Activated naive CD8-positive, alpha-beta T cell treated with anti-CD3 and anti-CD28 coated beads for 36 hours (primary cell): ENCODE measurements at regions not wholly inside any gene's neighbourhood (a gene's known extent, or its start where the extent isn't known, plus 50 kb on each side); places are given as distances from the start of the nearest gene placed in this dataset.

Experiments
- DNase-seq: peaks from one replicate; pipeline ENCODE4 v3.0.0; 2021
- H3K27ac Mint-ChIP-seq: one replicate; pipeline ENCODE4 v1.8.0; 2022; ENCODE audit warnings: mild to moderate bottlenecking, moderate library complexity, mixed read lengths
- H3K27me3 Mint-ChIP-seq: one replicate; pipeline ENCODE4 v1.8.0; 2022; ENCODE audit warnings: mild to moderate bottlenecking, mixed read lengths
- H3K36me3 Mint-ChIP-seq: one replicate; pipeline ENCODE4 v1.8.0; 2021; ENCODE audit warnings: mild to moderate bottlenecking, mixed read lengths
- H3K4me1 Mint-ChIP-seq: one replicate; pipeline ENCODE4 v1.8.0; 2021; ENCODE audit warnings: mixed read lengths
- H3K4me3 Mint-ChIP-seq: one replicate; pipeline ENCODE4 v1.8.0; 2022; ENCODE audit warnings: mild to moderate bottlenecking, moderate library complexity, mixed read lengths
- H3K9me3 Mint-ChIP-seq: one replicate; pipeline ENCODE4 v1.8.0; 2022; ENCODE audit warnings: mixed read lengths

- Mint-ChIP-seq H3K27me3 (no peaks in the 10 kb centered on the region), H3K27ac (no peak overlapping the region), H3K4me1 (no peaks in the 10 kb centered on the region), H3K9me3 (no peaks in the 10 kb centered on the region), H3K4me3 (no peak overlapping the region), H3K36me3 (no peaks in the 10 kb centered on the region)
- no peak for DNase-seq
Measured at GRCh38 chr18:39692367-39693015, 2126.9 kb upstream of the CELF4 start.

DNA sequence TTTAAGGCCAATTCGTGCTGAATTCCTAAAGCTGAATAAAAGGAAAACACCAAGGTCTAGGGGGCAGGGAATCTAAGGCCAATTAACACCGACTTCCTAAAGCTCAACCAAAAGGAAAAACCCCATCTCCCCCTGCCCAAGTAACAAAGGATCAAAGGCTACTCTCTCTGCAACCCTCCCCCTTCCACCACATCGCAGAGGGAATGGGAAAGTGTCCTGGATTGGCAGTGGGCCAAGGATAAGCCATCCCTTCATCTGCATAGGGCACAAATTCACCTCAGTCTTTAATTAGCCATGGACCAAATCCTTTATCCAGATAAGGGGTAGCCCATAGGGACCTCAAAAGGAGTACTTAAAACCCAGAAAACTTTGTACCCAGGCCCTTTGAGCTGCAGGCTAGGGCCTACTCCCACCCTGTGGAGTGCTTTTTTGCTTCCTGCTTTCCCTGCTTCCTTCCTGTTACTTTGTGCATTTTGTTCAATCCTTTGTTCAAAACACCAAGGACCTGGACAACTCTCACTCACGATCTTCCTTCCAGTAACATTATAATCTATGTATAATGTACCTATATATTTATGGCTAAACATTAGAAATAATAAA lies 2119.8 kb upstream of the CELF4 start:
- Mint-ChIP-seq H3K36me3 (no peaks in the 10 kb centered on the region), H3K4me3 (no peak overlapping the region), H3K27me3 (no peaks in the 10 kb centered on the region), H3K4me1 (no peaks in the 10 kb centered on the region), H3K9me3 (no peaks in the 10 kb centered on the region), H3K27ac (no peak overlapping the region)
- DNase-seq: no peak

DNA sequence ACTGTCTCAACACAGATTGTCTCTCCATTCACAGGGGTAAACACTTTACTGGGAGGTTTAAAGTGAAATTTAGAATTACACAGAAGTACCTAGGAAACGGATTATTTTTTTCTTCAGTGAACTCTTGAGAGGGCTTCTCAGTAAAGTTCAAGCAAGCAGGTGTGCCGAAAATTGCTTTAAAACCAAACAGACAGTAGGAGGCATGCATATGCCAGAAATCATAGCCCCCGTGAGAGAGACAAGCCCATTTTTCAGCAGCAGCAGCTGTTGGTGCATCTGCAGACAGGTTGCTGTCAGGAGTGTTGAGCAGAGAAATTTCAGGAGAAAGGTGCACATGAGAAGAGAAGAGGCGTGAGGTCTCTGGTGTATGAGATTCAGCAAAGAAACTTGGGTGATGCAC lies 2115.5 kb upstream of the CELF4 start:
- H3K9me3 Mint-ChIP-seq: no peaks in the 10 kb centered on the region
- H3K4me1 Mint-ChIP-seq: no peaks in the 10 kb centered on the region
- no peak overlapping the region for H3K27ac Mint-ChIP-seq
- no peaks in the 10 kb centered on the region for H3K27me3 Mint-ChIP-seq
- no peaks in the 10 kb centered on the region for H3K36me3 Mint-ChIP-seq
- DNase-seq: no peak
- no peak overlapping the region for H3K4me3 Mint-ChIP-seq

GRCh38 chr18:39675906-39676305 lies 2110.3 kb upstream of the CELF4 start:
- DNase-seq: no peak
- H3K27ac Mint-ChIP-seq: no peak overlapping the region
- no peaks in the 10 kb centered on the region for H3K27me3 Mint-ChIP-seq
- no peaks in the 10 kb centered on the region for H3K4me1 Mint-ChIP-seq
- no peak overlapping the region for H3K4me3 Mint-ChIP-seq
- no peaks in the 10 kb centered on the region for H3K36me3 Mint-ChIP-seq
- H3K9me3 Mint-ChIP-seq: no peaks in the 10 kb centered on the region

GRCh38 chr18:39675368-39675767 lies 2109.8 kb upstream of the CELF4 start:
- Mint-ChIP-seq H3K27me3 (no peaks in the 10 kb centered on the region), H3K9me3 (no peaks in the 10 kb centered on the region), H3K36me3 (no peaks in the 10 kb centered on the region), H3K4me1 (no peaks in the 10 kb centered on the region), H3K4me3 (no peak overlapping the region), H3K27ac (no peak overlapping the region)
- no peak for DNase-seq

- H3K27ac Mint-ChIP-seq: no peak overlapping the region
- no peaks in the 10 kb centered on the region for H3K9me3 Mint-ChIP-seq
- H3K27me3 Mint-ChIP-seq: no peaks in the 10 kb centered on the region
- no peaks in the 10 kb centered on the region for H3K4me1 Mint-ChIP-seq
- H3K36me3 Mint-ChIP-seq: no peaks in the 10 kb centered on the region
- H3K4me3 Mint-ChIP-seq: no peak overlapping the region
- no peak for DNase-seq
Measured at GRCh38 chr18:39672171-39672570, 2106.6 kb upstream of the CELF4 start.

DNA sequence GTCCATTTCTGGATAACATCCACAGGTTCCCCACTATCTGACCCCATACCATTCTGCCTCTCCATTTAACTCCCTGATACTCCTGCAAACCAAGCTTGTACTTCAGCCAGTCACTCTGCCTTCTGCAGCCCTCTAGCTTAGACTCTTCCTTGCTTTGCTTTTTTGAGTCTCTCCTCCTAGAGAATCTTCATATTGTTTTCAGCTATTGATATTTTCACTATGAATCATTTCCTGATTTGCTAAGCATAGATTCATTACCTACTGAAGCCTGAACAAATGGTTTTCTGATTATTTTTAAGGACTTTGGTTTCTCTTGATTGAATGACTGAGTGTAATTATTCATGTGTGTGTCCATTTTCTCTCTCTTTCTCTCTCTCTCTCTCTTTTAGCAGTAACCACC lies 2102.3 kb upstream of the CELF4 start:
- no peak for DNase-seq
- Mint-ChIP-seq H3K27me3 (no peaks in the 10 kb centered on the region), H3K9me3 (no peaks in the 10 kb centered on the region), H3K4me3 (no peak overlapping the region), H3K27ac (no peak overlapping the region), H3K36me3 (no peaks in the 10 kb centered on the region), H3K4me1 (no peaks in the 10 kb centered on the region)

- no peaks in the 10 kb centered on the region for H3K9me3 Mint-ChIP-seq
Measured at GRCh38 chr18:39666541-39666940, 2100.9 kb upstream of the CELF4 start.

GRCh38 chr18:39661856-39662366 lies 2096.3 kb upstream of the CELF4 start:
- Mint-ChIP-seq H3K4me1 (no peaks in the 10 kb centered on the region), H3K27ac (no peak overlapping the region), H3K27me3 (no peaks in the 10 kb centered on the region), H3K9me3 (peaks cover 2% of the 10 kb centered on the region), H3K4me3 (no peak overlapping the region), H3K36me3 (no peaks in the 10 kb centered on the region)
- DNase-seq: no peak

More at GRCh38 chr18:39666541-39666940, 2100.9 kb upstream of the CELF4 start:
- Mint-ChIP-seq H3K27me3 (no peaks in the 10 kb centered on the region), H3K36me3 (no peaks in the 10 kb centered on the region), H3K4me3 (no peak overlapping the region), H3K4me1 (no peaks in the 10 kb centered on the region), H3K27ac (no peak overlapping the region)
- DNase-seq: no peak

DNA sequence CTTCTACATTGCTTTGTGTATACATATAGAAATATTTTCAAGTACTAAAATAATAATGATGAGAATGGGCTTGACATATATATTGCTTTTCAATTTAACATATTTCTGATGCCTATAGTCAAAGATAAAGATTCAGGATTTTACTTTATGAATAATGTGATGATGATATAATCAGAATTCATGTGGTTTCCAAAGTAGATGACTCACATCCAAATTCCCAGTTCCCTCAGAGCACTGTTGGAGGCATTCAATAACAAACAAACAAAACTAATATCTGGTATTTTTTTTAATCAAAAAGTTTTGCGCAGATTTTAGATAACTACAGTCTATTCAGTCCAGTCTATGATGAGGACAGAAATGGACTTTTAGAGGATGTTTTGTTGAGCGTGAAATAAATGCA lies 2094.5 kb upstream of the CELF4 start:
- Mint-ChIP-seq H3K4me1 (no peaks in the 10 kb centered on the region), H3K27me3 (no peaks in the 10 kb centered on the region), H3K36me3 (no peaks in the 10 kb centered on the region), H3K27ac (no peak overlapping the region), H3K9me3 (peaks cover 2% of the 10 kb centered on the region), H3K4me3 (no peak overlapping the region)
- DNase-seq: no peak

- Mint-ChIP-seq H3K27ac (no peak overlapping the region), H3K4me3 (no peak overlapping the region), H3K4me1 (no peaks in the 10 kb centered on the region), H3K36me3 (no peaks in the 10 kb centered on the region), H3K27me3 (no peaks in the 10 kb centered on the region), H3K9me3 (peaks cover 2% of the 10 kb centered on the region)
- no peak for DNase-seq
Measured at GRCh38 chr18:39655341-39655740, 2089.7 kb upstream of the CELF4 start.

GRCh38 chr18:39653221-39653620 lies 2087.6 kb upstream of the CELF4 start:
- Mint-ChIP-seq H3K4me1 (no peaks in the 10 kb centered on the region), H3K27ac (no peak overlapping the region), H3K36me3 (no peaks in the 10 kb centered on the region), H3K27me3 (no peaks in the 10 kb centered on the region), H3K4me3 (no peak overlapping the region), H3K9me3 (peaks cover 4% of the 10 kb centered on the region)
- no peak for DNase-seq

DNA sequence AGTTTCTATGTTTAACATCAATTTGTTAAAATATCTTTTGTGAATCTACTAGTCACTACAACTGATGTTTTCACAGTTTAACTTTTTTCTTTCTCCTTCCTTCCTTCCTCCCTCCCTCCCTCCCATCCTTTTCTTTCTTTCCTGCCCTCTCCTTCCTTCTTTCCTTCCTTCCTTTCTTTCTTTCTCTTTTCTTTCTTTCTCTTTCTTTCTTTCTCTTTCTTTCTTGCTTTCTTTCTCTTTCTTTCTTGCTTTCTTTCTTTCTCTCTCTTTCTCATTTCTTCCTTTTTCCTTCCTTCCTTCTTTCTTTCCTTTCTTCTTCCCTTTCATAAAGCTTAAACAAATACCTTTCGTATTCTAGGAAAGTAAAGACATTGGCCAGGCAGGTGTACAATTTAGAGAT lies 2083.0 kb upstream of the CELF4 start:
- no peaks in the 10 kb centered on the region for H3K27me3 Mint-ChIP-seq
- H3K36me3 Mint-ChIP-seq: no peaks in the 10 kb centered on the region
- no peaks in the 10 kb centered on the region for H3K4me1 Mint-ChIP-seq
- no peak for DNase-seq
- no peak overlapping the region for H3K27ac Mint-ChIP-seq
- H3K9me3 Mint-ChIP-seq: peaks cover 4% of the 10 kb centered on the region
- no peak overlapping the region for H3K4me3 Mint-ChIP-seq

GRCh38 chr18:39647627-39648534 lies 2082.3 kb upstream of the CELF4 start:
- H3K4me3 Mint-ChIP-seq: no peak overlapping the region
- H3K27me3 Mint-ChIP-seq: no peaks in the 10 kb centered on the region
- no peaks in the 10 kb centered on the region for H3K4me1 Mint-ChIP-seq
- no peaks in the 10 kb centered on the region for H3K36me3 Mint-ChIP-seq
- H3K9me3 Mint-ChIP-seq: peaks cover 4% of the 10 kb centered on the region
- no peak overlapping the region for H3K27ac Mint-ChIP-seq
- DNase-seq: no peak

GRCh38 chr18:39638224-39638623 lies 2072.6 kb upstream of the CELF4 start:
- H3K27ac Mint-ChIP-seq: no peak overlapping the region
- no peak overlapping the region for H3K4me3 Mint-ChIP-seq
- peaks cover 3% of the 10 kb centered on the region for H3K9me3 Mint-ChIP-seq
- H3K27me3 Mint-ChIP-seq: no peaks in the 10 kb centered on the region
- no peaks in the 10 kb centered on the region for H3K4me1 Mint-ChIP-seq
- no peaks in the 10 kb centered on the region for H3K36me3 Mint-ChIP-seq
- no peak for DNase-seq
